H7 (cell line): ENCODE measurements at regions not wholly inside any gene's neighbourhood (a gene's known extent, or its start where the extent isn't known, plus 50 kb on each side); places are given as distances from the start of the nearest gene placed in this dataset.
A peak's percentile ranks its signal among the peaks of the same experiment; 100 is the strongest.

ENCODE experiments used
- DNase-seq: peaks from one replicate; pipeline ENCODE4 v3.0.0; 2012
- H3K27me3 ChIP-seq: 2 replicates; pipeline ENCODE4 v1.6.0; 2011; ENCODE audit warnings: mild to moderate bottlenecking, low read length; ENCODE audit not compliant: control insufficient read depth, insufficient read depth
- H3K36me3 ChIP-seq: replicated peaks from 2 replicates; pipeline ENCODE4 v1.5.1; 2011; ENCODE audit warnings: low read length; ENCODE audit not compliant: control insufficient read depth, insufficient read depth
- H3K4me3 ChIP-seq: 2 replicates; pipeline ENCODE4 v1.5.1; 2011; ENCODE audit warnings: low read depth, mild to moderate bottlenecking, control low read depth, low read length, moderate library complexity; ENCODE audit not compliant: insufficient read depth

GRCh38 chr3:110157221-110157620 is 819.9 kb upstream of the DPPA4 start:
- Histone ChIP-seq H3K4me3 (no peak overlapping the region), H3K27me3 (no peaks in the 10 kb centered on the region), H3K36me3 (no peaks in the 10 kb centered on the region)
- DNase-seq = no peak

GRCh38 chr3:110164632-110165369 is 827.5 kb upstream of the DPPA4 start:
- H3K27me3 ChIP-seq = no peaks in the 10 kb centered on the region
- no peaks in the 10 kb centered on the region for H3K36me3 ChIP-seq
- peak; percentile 25 for DNase-seq
- H3K4me3 ChIP-seq = no peak overlapping the region

- no peaks in the 10 kb centered on the region for H3K36me3 ChIP-seq
- H3K4me3 ChIP-seq = no peak overlapping the region
- H3K27me3 ChIP-seq = no peaks in the 10 kb centered on the region
- DNase-seq = no peak
Measured at GRCh38 chr3:110165370-110165743, 828.0 kb upstream of the DPPA4 start.

- Histone ChIP-seq H3K27me3 (no peaks in the 10 kb centered on the region), H3K36me3 (no peaks in the 10 kb centered on the region), H3K4me3 (no peak overlapping the region)
- no peak for DNase-seq
Measured at GRCh38 chr3:110165753-110166152, 828.4 kb upstream of the DPPA4 start.

- Histone ChIP-seq H3K4me3 (no peak overlapping the region), H3K36me3 (no peaks in the 10 kb centered on the region), H3K27me3 (no peaks in the 10 kb centered on the region)
- no peak for DNase-seq
Measured at GRCh38 chr3:110166791-110167190, 829.4 kb upstream of the DPPA4 start.

GRCh38 chr3:110174908-110175307 is 837.6 kb upstream of the DPPA4 start:
- H3K27me3 ChIP-seq = no peaks in the 10 kb centered on the region
- no peaks in the 10 kb centered on the region for H3K36me3 ChIP-seq
- H3K4me3 ChIP-seq = no peak overlapping the region
- DNase-seq = no peak

- H3K27me3 ChIP-seq = no peaks in the 10 kb centered on the region
- no peak overlapping the region for H3K4me3 ChIP-seq
- DNase-seq = no peak
- no peaks in the 10 kb centered on the region for H3K36me3 ChIP-seq
Measured at GRCh38 chr3:110178965-110179364, 841.6 kb upstream of the DPPA4 start.

- DNase-seq = no peak
- Histone ChIP-seq H3K4me3 (no peak overlapping the region), H3K27me3 (no peaks in the 10 kb centered on the region), H3K36me3 (no peaks in the 10 kb centered on the region)
Measured at GRCh38 chr3:110180733-110181132, 843.4 kb upstream of the DPPA4 start.

- Histone ChIP-seq H3K4me3 (no peak overlapping the region), H3K27me3 (no peaks in the 10 kb centered on the region), H3K36me3 (no peaks in the 10 kb centered on the region)
- DNase-seq = no peak
Measured at GRCh38 chr3:110181226-110181625, 843.9 kb upstream of the DPPA4 start.

- DNase-seq = no peak
- H3K4me3 ChIP-seq = no peak overlapping the region
- no peaks in the 10 kb centered on the region for H3K27me3 ChIP-seq
- no peaks in the 10 kb centered on the region for H3K36me3 ChIP-seq
Measured at GRCh38 chr3:110184536-110184935, 847.2 kb upstream of the DPPA4 start.

- H3K4me3 ChIP-seq = no peak overlapping the region
- no peaks in the 10 kb centered on the region for H3K36me3 ChIP-seq
- H3K27me3 ChIP-seq = no peaks in the 10 kb centered on the region
- no peak for DNase-seq
Measured at GRCh38 chr3:110193074-110193473, 855.7 kb upstream of the DPPA4 start.

- Histone ChIP-seq H3K4me3 (no peak overlapping the region), H3K36me3 (no peaks in the 10 kb centered on the region), H3K27me3 (no peaks in the 10 kb centered on the region)
- no peak for DNase-seq
Measured at GRCh38 chr3:110198717-110199587, 861.6 kb upstream of the DPPA4 start.

- no peaks in the 10 kb centered on the region for H3K36me3 ChIP-seq
- DNase-seq = no peak
- no peak overlapping the region for H3K4me3 ChIP-seq
- no peaks in the 10 kb centered on the region for H3K27me3 ChIP-seq
Measured at GRCh38 chr3:110199588-110199943, 862.2 kb upstream of the DPPA4 start.

- Histone ChIP-seq H3K27me3 (no peaks in the 10 kb centered on the region), H3K4me3 (no peak overlapping the region)
Measured at GRCh38 chr3:110210086-110210660, 861.4 kb upstream of the NECTIN3 start.

GRCh38 chr3:110226645-110227044 is 845.0 kb upstream of the NECTIN3 start:
- no peak for DNase-seq
- Histone ChIP-seq H3K27me3 (no peaks in the 10 kb centered on the region), H3K4me3 (no peak overlapping the region), H3K36me3 (no peaks in the 10 kb centered on the region)

More at GRCh38 chr3:110210086-110210660, 861.4 kb upstream of the NECTIN3 start:
- no peaks in the 10 kb centered on the region for H3K36me3 ChIP-seq
- DNase-seq = no peak
